Neural cell (in vitro differentiated cells): ENCODE measurements at regions not wholly inside any gene's neighbourhood (a gene's known extent, or its start where the extent isn't known, plus 50 kb on each side); places are given as distances from the start of the nearest gene placed in this dataset.

Experiments
- H2AFZ ChIP-seq: fragments of 200-600, 300-800 bp; sonication (generic), shearing (Covaris generic); 2 replicates; pipeline ENCODE4 v1.6.0; 2014; ENCODE audit warnings: low read depth, mild to moderate bottlenecking, antibody characterized with exemption, low read length, moderate library complexity
- H3F3A ChIP-seq: fragments of 200-600 bp; shearing (Covaris generic); 2 replicates; pipeline ENCODE4 v1.6.1; 2016; ENCODE audit warnings: mild to moderate bottlenecking, moderate library complexity, mixed read lengths, antibody characterized with exemption, low read length; ENCODE audit not compliant: insufficient read depth, poor library complexity, severe bottlenecking
- H3K27ac ChIP-seq: fragments of 200-600, 300-800 bp; sonication (generic), shearing (Covaris generic); 2 replicates; pipeline ENCODE4 v1.5.1; 2014; ENCODE audit warnings: mild to moderate bottlenecking, low read length, moderate library complexity
- H3K27me3 ChIP-seq: fragments of 300-800, 200-600 bp; sonication (generic), shearing (Covaris generic); 2 replicates; pipeline ENCODE4 v1.6.0; 2014; ENCODE audit warnings: mild to moderate bottlenecking, low read depth, low read length, moderate library complexity; ENCODE audit not compliant: insufficient read depth
- H3K36me3 ChIP-seq: fragments of 300-800, 200-600 bp; sonication (generic), shearing (Covaris generic); 2 replicates; pipeline ENCODE4 v1.5.1; 2014; ENCODE audit warnings: mild to moderate bottlenecking, antibody characterized with exemption, low read length, moderate library complexity; ENCODE audit not compliant: insufficient read depth
- H3K4me2 ChIP-seq: fragments of 300-800, 200-600 bp; sonication (generic), shearing (Covaris generic); 2 replicates; pipeline ENCODE4 v1.6.0; 2014; ENCODE audit warnings: mild to moderate bottlenecking, low read length
- H3K4me3 ChIP-seq: fragments of 300-800, 200-600 bp; sonication (generic), shearing (Covaris generic); 2 replicates; pipeline ENCODE4 v1.5.1; 2014; ENCODE audit warnings: mild to moderate bottlenecking, low read length, moderate library complexity
- H3K79me2 ChIP-seq: fragments of 200-600 bp; shearing (Covaris generic); replicated peaks from 2 replicates; pipeline ENCODE4 v1.6.0; 2014; ENCODE audit warnings: mild to moderate bottlenecking, low read length, moderate library complexity; ENCODE audit not compliant: insufficient read depth
- H3K9ac ChIP-seq: fragments of 300-800, 200-600 bp; sonication (generic), shearing (Covaris generic); 2 replicates; pipeline ENCODE4 v1.6.1; 2016; ENCODE audit warnings: mild to moderate bottlenecking, low read length, mixed read lengths
- H3K9me2 ChIP-seq: fragments of 200-600 bp; shearing (Covaris generic); 2 replicates; pipeline ENCODE4 v1.6.1; 2016; ENCODE audit warnings: mild to moderate bottlenecking, low read length, mixed read lengths; ENCODE audit not compliant: insufficient read depth
- H3K9me3 ChIP-seq: fragments of 200-600, 300-800 bp; sonication (generic), shearing (Covaris generic); 2 replicates; pipeline ENCODE4 v1.6.1; 2016; ENCODE audit warnings: mild to moderate bottlenecking, mixed run types, low read length, moderate library complexity, mixed read lengths
- H4K20me1 ChIP-seq: fragments of 200-600 bp; shearing (Covaris generic); 2 replicates; pipeline ENCODE4 v1.6.1; 2016; ENCODE audit warnings: mild to moderate bottlenecking, mixed run types; ENCODE audit not compliant: insufficient read depth
- EP300 ChIP-seq: fragments of 450-650 bp; conservative IDR thresholded peaks from 2 replicates; pipeline ENCODE4 v1.6.1; 2014; ENCODE audit warnings: antibody characterized with exemption, mild to moderate bottlenecking, moderate library complexity; ENCODE audit not compliant: poor library complexity, severe bottlenecking
- EZH2 ChIP-seq: fragments of 200-600, 300-800 bp; shearing (Covaris generic), sonication (generic); IDR thresholded peaks from 2 replicates; pipeline ENCODE4 v1.6.1; 2014; ENCODE audit warnings: antibody characterized with exemption, low read length, borderline replicate concordance, mild to moderate bottlenecking; ENCODE audit not compliant: insufficient read depth, poor library complexity, severe bottlenecking
- MXI1 ChIP-seq: fragments of 450-650 bp; conservative IDR thresholded peaks from 2 replicates; pipeline ENCODE4 v1.6.1; 2014; ENCODE audit warnings: antibody characterized with exemption, mild to moderate bottlenecking; ENCODE audit not compliant: poor library complexity, severe bottlenecking
- POLR2AphosphoS5 ChIP-seq: IDR thresholded peaks from 2 replicates; pipeline ENCODE4 v1.6.1; 2012
- RAD21 ChIP-seq: fragments of 450-650 bp; conservative IDR thresholded peaks from 2 replicates; pipeline ENCODE4 v1.6.1; 2014; ENCODE audit warnings: antibody characterized with exemption, mild to moderate bottlenecking, moderate library complexity
- SMC3 ChIP-seq: fragments of 450-650 bp; conservative IDR thresholded peaks from 2 replicates; pipeline ENCODE4 v1.6.1; 2014; ENCODE audit warnings: antibody characterized with exemption, mild to moderate bottlenecking, moderate library complexity; ENCODE audit not compliant: poor library complexity
- TAF1 ChIP-seq: IDR thresholded peaks from 2 replicates; pipeline ENCODE4 v1.6.1; 2012; ENCODE audit warnings: low read depth
- TF ChIP-seq, protein P1 (sequence below): fragments of 450-650 bp; IDR thresholded peaks from 2 replicates; pipeline ENCODE4 v1.5.1; 2014; ENCODE audit warnings: antibody characterized with exemption, mild to moderate bottlenecking, moderate library complexity; ENCODE audit not compliant: poor library complexity, severe bottlenecking
- TF ChIP-seq, protein P2 (sequence below): IDR thresholded peaks from 2 replicates; pipeline ENCODE4 v1.6.1; 2012; ENCODE audit warnings: borderline replicate concordance

GRCh38 chr10:80927419-80928078, 389.8 kb downstream of the SH2D4B start:
- Histone ChIP-seq H3K79me2 (no peaks in the 10 kb centered on the region), H3K4me2 (no peak overlapping the region), H3K9me3 (no peaks in the 10 kb centered on the region), H2AFZ (no peak overlapping the region), H3K9ac (no peak overlapping the region), H3K27me3 (no peaks in the 10 kb centered on the region), H3F3A (no peaks in the 10 kb centered on the region), H3K36me3 (no peaks in the 10 kb centered on the region), H3K9me2 (no peaks in the 10 kb centered on the region), H4K20me1 (no peaks in the 10 kb centered on the region), H3K27ac (no peak overlapping the region), H3K4me3 (no peak overlapping the region)
- TF ChIP-seq SMC3: no peak
- TF ChIP-seq, protein P1, sequence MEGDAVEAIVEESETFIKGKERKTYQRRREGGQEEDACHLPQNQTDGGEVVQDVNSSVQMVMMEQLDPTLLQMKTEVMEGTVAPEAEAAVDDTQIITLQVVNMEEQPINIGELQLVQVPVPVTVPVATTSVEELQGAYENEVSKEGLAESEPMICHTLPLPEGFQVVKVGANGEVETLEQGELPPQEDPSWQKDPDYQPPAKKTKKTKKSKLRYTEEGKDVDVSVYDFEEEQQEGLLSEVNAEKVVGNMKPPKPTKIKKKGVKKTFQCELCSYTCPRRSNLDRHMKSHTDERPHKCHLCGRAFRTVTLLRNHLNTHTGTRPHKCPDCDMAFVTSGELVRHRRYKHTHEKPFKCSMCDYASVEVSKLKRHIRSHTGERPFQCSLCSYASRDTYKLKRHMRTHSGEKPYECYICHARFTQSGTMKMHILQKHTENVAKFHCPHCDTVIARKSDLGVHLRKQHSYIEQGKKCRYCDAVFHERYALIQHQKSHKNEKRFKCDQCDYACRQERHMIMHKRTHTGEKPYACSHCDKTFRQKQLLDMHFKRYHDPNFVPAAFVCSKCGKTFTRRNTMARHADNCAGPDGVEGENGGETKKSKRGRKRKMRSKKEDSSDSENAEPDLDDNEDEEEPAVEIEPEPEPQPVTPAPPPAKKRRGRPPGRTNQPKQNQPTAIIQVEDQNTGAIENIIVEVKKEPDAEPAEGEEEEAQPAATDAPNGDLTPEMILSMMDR: no peak
- no peak for TF ChIP-seq EP300
- no peak for TF ChIP-seq MXI1
- no peak for TF ChIP-seq EZH2
- no peak for TF ChIP-seq RAD21
- no peak for TF ChIP-seq POLR2AphosphoS5
- TF ChIP-seq, protein P2, sequence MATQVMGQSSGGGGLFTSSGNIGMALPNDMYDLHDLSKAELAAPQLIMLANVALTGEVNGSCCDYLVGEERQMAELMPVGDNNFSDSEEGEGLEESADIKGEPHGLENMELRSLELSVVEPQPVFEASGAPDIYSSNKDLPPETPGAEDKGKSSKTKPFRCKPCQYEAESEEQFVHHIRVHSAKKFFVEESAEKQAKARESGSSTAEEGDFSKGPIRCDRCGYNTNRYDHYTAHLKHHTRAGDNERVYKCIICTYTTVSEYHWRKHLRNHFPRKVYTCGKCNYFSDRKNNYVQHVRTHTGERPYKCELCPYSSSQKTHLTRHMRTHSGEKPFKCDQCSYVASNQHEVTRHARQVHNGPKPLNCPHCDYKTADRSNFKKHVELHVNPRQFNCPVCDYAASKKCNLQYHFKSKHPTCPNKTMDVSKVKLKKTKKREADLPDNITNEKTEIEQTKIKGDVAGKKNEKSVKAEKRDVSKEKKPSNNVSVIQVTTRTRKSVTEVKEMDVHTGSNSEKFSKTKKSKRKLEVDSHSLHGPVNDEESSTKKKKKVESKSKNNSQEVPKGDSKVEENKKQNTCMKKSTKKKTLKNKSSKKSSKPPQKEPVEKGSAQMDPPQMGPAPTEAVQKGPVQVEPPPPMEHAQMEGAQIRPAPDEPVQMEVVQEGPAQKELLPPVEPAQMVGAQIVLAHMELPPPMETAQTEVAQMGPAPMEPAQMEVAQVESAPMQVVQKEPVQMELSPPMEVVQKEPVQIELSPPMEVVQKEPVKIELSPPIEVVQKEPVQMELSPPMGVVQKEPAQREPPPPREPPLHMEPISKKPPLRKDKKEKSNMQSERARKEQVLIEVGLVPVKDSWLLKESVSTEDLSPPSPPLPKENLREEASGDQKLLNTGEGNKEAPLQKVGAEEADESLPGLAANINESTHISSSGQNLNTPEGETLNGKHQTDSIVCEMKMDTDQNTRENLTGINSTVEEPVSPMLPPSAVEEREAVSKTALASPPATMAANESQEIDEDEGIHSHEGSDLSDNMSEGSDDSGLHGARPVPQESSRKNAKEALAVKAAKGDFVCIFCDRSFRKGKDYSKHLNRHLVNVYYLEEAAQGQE: no peak
- no peak for TF ChIP-seq TAF1

GRCh38 chr10:80938903-80939302, 401.2 kb downstream of the SH2D4B start:
- H3K27ac ChIP-seq: no peak overlapping the region
- H3K27me3 ChIP-seq: no peaks in the 10 kb centered on the region
- H3K9me3 ChIP-seq: no peaks in the 10 kb centered on the region
- H3K4me2 ChIP-seq: no peak overlapping the region
- H2AFZ ChIP-seq: no peak overlapping the region
- H3F3A ChIP-seq: no peaks in the 10 kb centered on the region
- no peaks in the 10 kb centered on the region for H3K79me2 ChIP-seq
- H4K20me1 ChIP-seq: no peaks in the 10 kb centered on the region
- no peaks in the 10 kb centered on the region for H3K9me2 ChIP-seq
- TF ChIP-seq EZH2 (no peak), TAF1 (no peak), MXI1 (no peak), EP300 (no peak), RAD21 (no peak), POLR2AphosphoS5 (no peak), SMC3 (no peak)
- TF ChIP-seq, protein P1: no peak
- TF ChIP-seq, protein P2: no peak
- no peaks in the 10 kb centered on the region for H3K36me3 ChIP-seq
- H3K4me3 ChIP-seq: no peak overlapping the region
- no peak overlapping the region for H3K9ac ChIP-seq
